ENCODE measurements at regions not wholly inside any gene's neighbourhood (a gene's known extent, or its start where the extent isn't known, plus 50 kb on each side); places are given as distances from the start of the nearest gene placed in this dataset.
A peak's percentile ranks its signal among the peaks of the same experiment; 100 is the strongest.
"Not testable (repeated sequence)": the region's sequence is repeated elsewhere in the genome, so short reads cannot be mapped to it uniquely, and the experiment has no call there.

- DNase-seq (ENCODE audit: low spot score), result no peak
Measured at GRCh38 chr4:62676962-62677361, 1476.8 kb downstream of the ADGRL3 start.

DNA sequence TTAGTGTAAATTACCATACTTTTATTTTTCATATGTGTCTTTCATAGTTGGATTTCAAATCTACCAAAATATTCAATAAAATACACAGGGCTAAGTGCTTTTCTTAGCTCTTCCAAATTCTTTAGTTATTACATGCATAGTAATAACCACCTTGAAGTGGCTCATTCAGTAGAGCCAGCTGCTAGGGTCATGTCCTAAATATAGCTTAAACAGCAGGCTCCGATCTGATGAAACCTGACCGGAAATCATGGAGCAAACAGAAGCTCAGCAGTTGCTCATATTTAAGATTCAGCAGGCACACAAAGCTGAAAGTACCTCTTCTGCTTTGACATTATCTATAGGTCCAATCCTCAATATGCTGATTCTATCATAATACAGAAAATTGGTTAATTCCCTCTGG lies 1470.4 kb downstream of the ADGRL3 start:
- DNase-seq (ENCODE audit: low spot score), result no peak

- no peak for DNase-seq (ENCODE audit: low spot score)
Measured at GRCh38 chr4:62661821-62662220, 1461.7 kb downstream of the ADGRL3 start.

DNA sequence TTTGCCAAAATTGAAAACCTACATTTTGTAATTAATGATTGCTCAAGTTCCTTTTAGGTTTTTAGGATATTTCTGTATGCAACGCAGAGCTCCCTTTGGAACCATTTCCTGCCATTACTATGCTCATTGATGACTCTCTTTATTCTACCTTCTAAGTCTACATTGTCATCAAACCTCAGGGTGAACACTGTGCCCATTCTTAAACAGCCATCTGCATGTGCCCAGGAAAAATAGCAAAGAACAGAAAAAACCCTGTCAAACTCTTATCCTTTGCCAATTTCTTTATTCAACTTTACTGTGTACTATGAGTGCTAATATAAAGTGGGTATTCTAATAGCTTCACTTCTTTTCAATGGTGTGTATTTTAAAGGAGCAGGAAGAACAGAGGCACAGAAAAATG lies 1455.9 kb downstream of the ADGRL3 start:
- no peak for DNase-seq (ENCODE audit: low spot score)

GRCh38 chr4:62644372-62644771 lies 1444.2 kb downstream of the ADGRL3 start:
- DNase-seq (ENCODE audit: low spot score), result peak; percentile 8

DNA sequence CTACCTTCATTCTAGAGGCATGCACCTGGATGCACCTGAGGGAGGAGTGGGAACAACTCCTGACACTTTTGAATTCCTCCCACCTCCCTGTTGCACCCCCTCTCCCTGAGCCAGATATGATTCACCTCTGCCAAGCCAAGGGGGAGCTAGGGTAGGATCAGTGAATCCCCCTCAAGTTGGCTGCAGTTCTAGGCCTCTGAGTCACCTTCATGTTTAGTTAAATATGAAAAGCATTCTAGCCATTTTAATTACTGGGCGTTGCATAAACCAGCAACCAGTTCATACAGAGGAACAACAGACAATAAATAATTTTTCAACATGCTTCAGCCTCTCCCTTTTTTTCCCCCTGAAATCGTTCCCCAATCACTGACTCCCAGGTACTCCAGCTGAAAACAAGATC lies 1440.2 kb downstream of the ADGRL3 start:
- no peak for DNase-seq (ENCODE audit: low spot score)

DNA sequence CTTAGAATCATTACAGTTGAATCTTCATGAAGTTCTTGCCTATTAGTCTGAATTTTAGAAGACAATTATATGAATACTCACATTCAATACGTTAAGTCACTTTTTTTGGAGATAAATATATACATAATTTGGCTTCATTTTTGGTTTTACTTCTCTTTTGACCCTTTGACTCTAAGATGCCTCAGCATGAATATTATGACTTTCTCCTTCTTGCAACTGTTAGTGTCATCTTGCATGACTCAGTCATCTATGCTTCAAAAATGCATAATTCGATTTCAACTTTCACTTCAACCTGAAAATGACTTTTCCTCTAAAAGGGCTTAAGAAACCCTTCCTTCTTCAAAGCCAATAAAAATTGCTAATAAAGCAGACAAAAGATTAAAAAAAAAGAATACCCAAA lies 1427.5 kb downstream of the ADGRL3 start:
- no peak for DNase-seq (ENCODE audit: low spot score)

DNA sequence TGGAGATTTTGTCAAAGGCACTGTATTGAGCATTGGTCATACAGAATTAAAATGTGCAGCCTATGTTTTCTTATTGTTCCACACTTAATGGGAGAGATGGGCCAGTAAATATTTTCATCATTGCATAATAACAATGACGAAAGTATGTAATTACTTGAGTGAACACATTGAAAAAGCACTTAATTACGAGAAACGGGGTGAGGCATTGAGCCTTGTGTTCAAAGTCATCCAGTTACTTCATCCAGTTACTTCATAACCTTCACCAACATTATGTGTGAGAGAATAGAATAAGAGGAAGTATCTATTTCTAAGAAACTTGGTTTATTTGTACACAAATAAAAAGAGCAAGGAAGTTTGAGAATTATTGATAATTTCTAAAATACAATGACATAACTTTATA lies 1427.0 kb downstream of the ADGRL3 start:
- no peak for DNase-seq (ENCODE audit: low spot score)

DNA sequence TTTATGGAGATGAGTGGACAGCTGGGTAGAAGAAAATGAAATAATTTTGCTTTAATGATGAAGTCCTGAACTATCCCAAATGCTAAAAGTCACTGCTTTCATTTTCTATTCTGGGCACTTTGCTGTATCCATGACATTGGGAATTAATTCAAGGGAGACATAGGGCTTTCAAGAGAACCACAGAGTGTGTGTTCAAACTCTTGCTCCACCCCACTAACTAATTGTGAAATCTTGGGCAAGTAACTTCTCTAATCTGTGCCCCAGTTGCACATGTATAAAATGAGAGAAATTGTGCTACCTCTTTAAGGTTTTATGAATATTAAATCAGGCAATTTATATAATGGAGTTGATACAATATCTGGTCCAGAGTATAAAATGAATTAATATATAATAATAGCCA lies 1422.0 kb downstream of the ADGRL3 start:
- no peak for DNase-seq (ENCODE audit: low spot score)

DNA sequence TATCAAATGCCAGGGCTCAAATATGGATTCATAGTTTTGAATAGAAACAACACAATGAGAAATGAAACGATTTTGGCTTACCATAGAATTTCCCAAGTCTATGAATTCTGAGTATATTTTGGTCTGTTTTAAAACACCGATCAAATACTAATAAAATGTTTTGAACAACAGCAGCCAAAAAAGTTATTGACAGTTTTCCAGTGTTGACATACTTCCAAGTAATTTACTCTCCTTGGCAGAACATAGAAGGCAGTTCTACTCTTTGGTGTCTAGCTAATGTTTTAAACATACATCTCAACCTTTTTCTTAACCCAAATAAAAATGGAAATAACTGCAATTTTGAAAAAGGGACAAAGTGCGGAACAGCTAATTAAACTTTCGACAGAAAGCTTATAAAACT lies 1419.8 kb downstream of the ADGRL3 start:
- no peak for DNase-seq (ENCODE audit: low spot score)

- no peak for DNase-seq (ENCODE audit: low spot score)
Measured at GRCh38 chr4:62618042-62618441, 1417.9 kb downstream of the ADGRL3 start.

GRCh38 chr4:62601737-62602136 lies 1401.6 kb downstream of the ADGRL3 start:
- DNase-seq (ENCODE audit: low spot score), result no peak

DNA sequence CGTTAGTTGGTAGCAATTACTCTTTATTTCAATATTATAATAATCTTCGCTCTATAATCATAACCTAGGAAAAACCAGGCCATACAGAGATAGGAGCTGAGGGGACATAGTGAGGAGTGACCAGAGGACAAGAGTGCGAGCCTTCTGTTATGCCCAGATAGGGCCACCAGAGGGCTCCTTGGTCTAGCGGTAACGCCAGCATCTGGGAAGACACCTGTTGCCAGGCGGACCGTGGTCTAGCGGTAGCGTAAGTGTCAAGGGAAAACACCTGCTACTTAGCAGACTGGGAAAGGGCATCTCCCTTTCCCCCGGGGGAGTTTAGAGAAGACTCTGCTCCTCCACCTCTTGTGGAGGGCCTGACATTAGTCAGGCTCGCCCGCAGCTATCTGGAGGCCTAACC lies 1395.1 kb downstream of the ADGRL3 start:
- not testable (repeated sequence) for DNase-seq (ENCODE audit: low spot score)

GRCh38 chr4:62591756-62592155 lies 1391.6 kb downstream of the ADGRL3 start:
- DNase-seq (ENCODE audit: low spot score), result no peak

GRCh38 chr4:62588671-62589070 lies 1388.5 kb downstream of the ADGRL3 start:
- no peak for DNase-seq (ENCODE audit: low spot score)

- no peak for DNase-seq (ENCODE audit: low spot score)
Measured at GRCh38 chr4:62571494-62571893, 1371.4 kb downstream of the ADGRL3 start.

- DNase-seq (ENCODE audit: low spot score), result no peak
Measured at GRCh38 chr4:62560858-62561257, 1360.7 kb downstream of the ADGRL3 start.

DNA sequence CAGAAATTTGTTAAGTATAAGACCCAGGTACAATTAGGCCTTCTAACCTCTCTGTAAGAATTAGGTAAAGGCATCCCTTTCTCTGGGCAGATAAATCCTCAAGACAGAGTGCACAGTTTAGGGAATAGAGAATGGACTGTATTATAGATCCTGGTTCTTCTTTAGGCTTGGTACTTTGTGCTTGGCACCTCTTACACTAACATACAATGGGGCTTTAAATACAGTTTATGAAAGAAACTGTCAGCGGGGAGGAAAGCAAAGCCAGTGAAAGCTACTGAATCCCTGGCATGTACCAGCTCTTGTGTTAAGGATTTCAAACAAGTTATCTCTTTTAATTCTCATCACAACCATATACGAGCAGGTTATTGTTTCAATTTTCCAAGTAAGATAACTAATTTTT lies 1350.0 kb downstream of the ADGRL3 start:
- peak; percentile 10 for DNase-seq (ENCODE audit: low spot score)

- DNase-seq (ENCODE audit: low spot score), result no peak
Measured at GRCh38 chr4:62549601-62550000, 1349.5 kb downstream of the ADGRL3 start.

GRCh38 chr4:62548765-62549164 lies 1348.6 kb downstream of the ADGRL3 start:
- DNase-seq (ENCODE audit: low spot score), result no peak

GRCh38 chr4:62548108-62548524 lies 1348.0 kb downstream of the ADGRL3 start:
- no peak for DNase-seq (ENCODE audit: low spot score)

- DNase-seq (ENCODE audit: low spot score), result no peak
Measured at GRCh38 chr4:62544428-62544827, 1344.3 kb downstream of the ADGRL3 start.

GRCh38 chr4:62543002-62543401 lies 1342.9 kb downstream of the ADGRL3 start:
- DNase-seq (ENCODE audit: low spot score), result no peak

GRCh38 chr4:62533573-62533972 lies 1333.4 kb downstream of the ADGRL3 start:
- no peak for DNase-seq (ENCODE audit: low spot score)

DNA sequence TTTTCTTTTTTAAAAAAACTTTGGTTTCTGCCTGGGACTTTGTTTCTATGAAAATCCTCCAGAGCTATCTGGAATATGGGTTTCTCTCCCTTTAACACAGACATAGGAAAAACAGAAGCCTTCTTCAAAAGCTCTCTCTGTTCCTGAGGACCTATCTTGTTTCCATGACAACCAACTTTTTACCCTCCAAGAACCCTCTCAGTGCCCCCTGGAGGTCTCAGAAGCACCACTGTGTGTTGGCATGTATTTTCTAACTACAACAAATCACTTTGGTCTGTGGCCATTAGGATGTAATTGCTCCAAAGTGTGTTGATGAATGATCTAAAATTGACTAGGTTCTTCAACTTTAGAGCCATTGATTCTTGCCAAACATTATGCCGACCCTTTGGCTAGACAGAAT lies 1331.6 kb downstream of the ADGRL3 start:
- DNase-seq (ENCODE audit: low spot score), result no peak
